ENCODE measurements at regions not wholly inside any gene's neighbourhood (a gene's known extent, or its start where the extent isn't known, plus 50 kb on each side); places are given as distances from the start of the nearest gene placed in this dataset.

GRCh38 chr3:170721563-170721962 lies 135.7 kb upstream of the SLC7A14 start:
- no peak for TF ChIP-seq ZFX (IDR thresholded peaks at IDR 0.05)
- TF ChIP-seq CTCF (conservative IDR thresholded peaks at IDR 0.05), result no peak

GRCh38 chr3:170719300-170719699 lies 133.4 kb upstream of the SLC7A14 start:
- H3K27ac ChIP-seq, result no peak overlapping the region
- TF ChIP-seq ZFX (IDR thresholded peaks at IDR 0.05) (no peak), CTCF (conservative IDR thresholded peaks at IDR 0.05) (no peak)

More at GRCh38 chr3:170721563-170721962, 135.7 kb upstream of the SLC7A14 start:
- H3K27ac ChIP-seq, result no peak overlapping the region

- no peak overlapping the region for H3K27ac ChIP-seq
- TF ChIP-seq ZFX (IDR thresholded peaks at IDR 0.05) (no peak), CTCF (conservative IDR thresholded peaks at IDR 0.05) (no peak)
Observed at GRCh38 chr3:170718848-170719247, 133.0 kb upstream of the SLC7A14 start.

- TF ChIP-seq ZFX (IDR thresholded peaks at IDR 0.05) (no peak), CTCF (conservative IDR thresholded peaks at IDR 0.05) (no peak)
- H3K27ac ChIP-seq, result no peak overlapping the region
Observed at GRCh38 chr3:170717410-170718402, 131.8 kb upstream of the SLC7A14 start.

- H3K27ac ChIP-seq, result no peak overlapping the region
- TF ChIP-seq CTCF (conservative IDR thresholded peaks at IDR 0.05), result no peak
- TF ChIP-seq ZFX (IDR thresholded peaks at IDR 0.05), result no peak
Observed at GRCh38 chr3:170716172-170716805, 130.4 kb upstream of the SLC7A14 start.

GRCh38 chr3:170714562-170715535 lies 129.0 kb upstream of the SLC7A14 start:
- H3K27ac ChIP-seq, result no peak overlapping the region
- no peak for TF ChIP-seq CTCF (conservative IDR thresholded peaks at IDR 0.05)
- no peak for TF ChIP-seq ZFX (IDR thresholded peaks at IDR 0.05)
